PC-9 (cell line): ENCODE measurements at regions not wholly inside any gene's neighbourhood (a gene's known extent, or its start where the extent isn't known, plus 50 kb on each side); places are given as distances from the start of the nearest gene placed in this dataset.

ENCODE experiments used
- CTCF ChIP-seq: fragments of 200-600 bp; sonication (generic); conservative IDR thresholded peaks from 2 replicates; pipeline ENCODE4 v1.6.1; 2017; ENCODE audit warnings: mixed run types, antibody characterized with exemption, mild to moderate bottlenecking, moderate library complexity
- EZH2 ChIP-seq: fragments of 200-600 bp; sonication (generic); IDR thresholded peaks from 2 replicates; pipeline ENCODE4 v1.8.0; 2017; ENCODE audit warnings: antibody characterized with exemption, low read depth

GRCh38 chr7:85775431-85775830, 588.6 kb upstream of the SEMA3D start:
- no peak for TF ChIP-seq CTCF
- no peak for TF ChIP-seq EZH2
